Limb (tissue), 2 donors: ENCODE measurements at regions not wholly inside any gene's neighbourhood (a gene's known extent, or its start where the extent isn't known, plus 50 kb on each side); places are given as distances from the start of the nearest gene placed in this dataset.

ENCODE experiments used
- DNase-seq, 2 donors: peaks; one replicate each; pipeline ENCODE4 v3.0.0-alpha.2; 2016; ENCODE audit errors: extremely low spot score in 2 of 2

- no peak for DNase-seq
These were observed 352.8 kb downstream of the BUD13 start for GRCh38 chr11:116420030-116420429.

- no peak for DNase-seq
These were observed 354.3 kb downstream of the BUD13 start for GRCh38 chr11:116418388-116419041.

- no peak for DNase-seq
These were observed 355.9 kb downstream of the BUD13 start for GRCh38 chr11:116416852-116417251.

GRCh38 chr11:116415095-116415494 is 357.7 kb downstream of the BUD13 start:
- peak; percentile 59 to 63 for DNase-seq

- peak; percentile 25 to 46 for DNase-seq
These were observed 358.4 kb downstream of the BUD13 start for GRCh38 chr11:116414357-116414880.

- no peak for DNase-seq
These were observed 359.2 kb downstream of the BUD13 start for GRCh38 chr11:116413301-116414242.

GRCh38 chr11:116412118-116412889 is 360.5 kb downstream of the BUD13 start:
- no peak for DNase-seq

GRCh38 chr11:116409238-116409637 is 363.5 kb downstream of the BUD13 start:
- DNase-seq: no peak

GRCh38 chr11:116406042-116406441 is 366.7 kb downstream of the BUD13 start:
- DNase-seq: no peak

GRCh38 chr11:116404462-116404798 is 368.4 kb downstream of the BUD13 start:
- DNase-seq: no peak

GRCh38 chr11:116403794-116404461 is 368.9 kb downstream of the BUD13 start:
- no peak for DNase-seq

- DNase-seq: no peak
These were observed 372.7 kb downstream of the BUD13 start for GRCh38 chr11:116400081-116400480.

- DNase-seq: peak; percentile 50 to 72
These were observed 375.1 kb downstream of the BUD13 start for GRCh38 chr11:116397602-116398084.

GRCh38 chr11:116396331-116396730 is 376.5 kb downstream of the BUD13 start:
- no peak for DNase-seq

- DNase-seq: no peak
These were observed 378.8 kb downstream of the BUD13 start for GRCh38 chr11:116394022-116394421.

GRCh38 chr11:116390963-116391362 is 381.8 kb downstream of the BUD13 start:
- no peak for DNase-seq

GRCh38 chr11:116388146-116388545 is 384.6 kb downstream of the BUD13 start:
- no peak for DNase-seq

- no peak for DNase-seq
These were observed 385.1 kb downstream of the BUD13 start for GRCh38 chr11:116387641-116388040.

- DNase-seq: no peak
These were observed 386.6 kb downstream of the BUD13 start for GRCh38 chr11:116386118-116386699.

- DNase-seq: no peak
These were observed 387.9 kb downstream of the BUD13 start for GRCh38 chr11:116384876-116385275.

- DNase-seq: no peak
These were observed 388.4 kb downstream of the BUD13 start for GRCh38 chr11:116384407-116384806.
